Stimulated activated CD4-positive, alpha-beta T cell treated with anti-CD3 and anti-CD28 coated beads, Interleukin-12 subunit alpha, Interleukin-12 subunit beta, amount 100 ng/mL, for 48 hours (primary cell): ENCODE measurements at regions not wholly inside any gene's neighbourhood (a gene's known extent, or its start where the extent isn't known, plus 50 kb on each side); places are given as distances from the start of the nearest gene placed in this dataset.
"Not testable (repeated sequence)": the region's sequence is repeated elsewhere in the genome, so short reads cannot be mapped to it uniquely, and the experiment has no call there.

ENCODE experiments used
- DNase-seq, 3 donors: peaks; one replicate each; pipeline ENCODE4 v3.0.0-alpha.2; 2020; ENCODE audit warnings: low read depth in 2 of 3, low spot score in 1 of 3

- no peak for DNase-seq
These were observed 273.4 kb upstream of the TMEFF2 start for GRCh38 chr2:192467953-192468660.

GRCh38 chr2:192465141-192465540, 270.4 kb upstream of the TMEFF2 start:
- no peak for DNase-seq

DNA sequence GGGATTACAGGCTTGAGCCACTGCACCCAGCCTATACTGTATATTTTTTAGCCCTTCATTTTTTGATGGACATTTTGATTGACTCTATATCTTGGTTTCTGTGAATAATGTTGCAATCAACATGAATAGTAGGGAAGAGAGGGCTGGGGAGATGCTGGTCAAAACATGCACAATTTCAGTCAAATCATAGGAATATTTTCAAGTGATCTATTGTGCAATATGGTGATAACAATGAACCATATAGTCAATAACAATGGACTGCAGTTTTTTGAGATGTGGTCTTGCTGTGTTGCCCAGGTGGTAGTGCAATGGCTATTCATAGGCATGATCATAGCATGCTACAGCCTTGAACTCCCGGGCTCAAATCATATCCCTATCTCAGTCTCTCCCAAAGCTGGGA, 264.7 kb upstream of the TMEFF2 start:
- no peak for DNase-seq

GRCh38 chr2:192448881-192449280, 254.1 kb upstream of the TMEFF2 start:
- no peak for DNase-seq

DNA sequence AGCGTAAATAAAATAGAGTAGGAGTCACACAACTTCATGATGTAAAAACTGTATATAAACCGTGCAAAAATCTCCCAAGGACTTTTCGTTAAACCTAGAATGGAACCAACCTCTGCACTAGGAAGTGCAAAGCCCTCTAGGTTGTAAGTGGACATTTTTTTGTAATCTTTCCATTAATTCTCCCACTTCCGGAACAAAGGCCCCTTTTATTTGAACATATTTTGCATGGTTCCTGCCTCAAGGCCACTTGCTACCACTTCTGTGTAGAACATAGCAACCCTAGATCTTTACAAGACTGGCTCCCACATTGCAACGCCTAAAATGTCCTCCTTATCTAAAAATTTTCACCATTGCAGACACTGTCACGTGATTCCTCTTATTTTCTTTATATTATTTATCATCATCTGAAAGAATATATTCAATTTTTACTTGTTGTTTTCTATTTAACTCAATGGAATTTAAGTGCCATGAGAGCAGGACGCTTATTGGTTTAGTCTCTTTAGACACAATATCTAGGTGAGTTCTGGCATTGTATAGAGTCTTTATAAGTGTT, 249.6 kb upstream of the TMEFF2 start:
- no peak for DNase-seq

DNA sequence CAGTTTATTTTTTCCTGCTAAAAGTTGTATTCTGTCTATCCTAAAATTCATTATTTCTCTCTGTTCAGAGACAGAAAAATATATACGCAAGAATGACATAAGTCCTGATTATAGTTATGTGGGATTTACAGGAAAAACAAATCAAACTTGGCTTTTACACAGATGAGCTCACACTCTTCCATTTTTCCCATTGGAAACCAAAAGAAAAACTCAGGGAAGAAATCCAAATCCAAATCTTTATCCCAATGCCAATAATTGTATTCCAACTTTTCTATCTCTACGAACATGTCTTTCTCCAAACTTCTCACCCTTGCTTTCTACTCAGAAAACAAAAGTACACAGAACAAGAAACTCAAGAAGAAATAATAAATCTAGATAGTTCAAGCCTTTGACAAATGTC, 249.1 kb upstream of the TMEFF2 start:
- no peak for DNase-seq

- no peak for DNase-seq
These were observed 243.5 kb upstream of the TMEFF2 start for GRCh38 chr2:192438239-192438638.

GRCh38 chr2:192437653-192438052, 242.9 kb upstream of the TMEFF2 start:
- no peak for DNase-seq

GRCh38 chr2:192424243-192424642, 229.5 kb upstream of the TMEFF2 start:
- DNase-seq = no peak

DNA sequence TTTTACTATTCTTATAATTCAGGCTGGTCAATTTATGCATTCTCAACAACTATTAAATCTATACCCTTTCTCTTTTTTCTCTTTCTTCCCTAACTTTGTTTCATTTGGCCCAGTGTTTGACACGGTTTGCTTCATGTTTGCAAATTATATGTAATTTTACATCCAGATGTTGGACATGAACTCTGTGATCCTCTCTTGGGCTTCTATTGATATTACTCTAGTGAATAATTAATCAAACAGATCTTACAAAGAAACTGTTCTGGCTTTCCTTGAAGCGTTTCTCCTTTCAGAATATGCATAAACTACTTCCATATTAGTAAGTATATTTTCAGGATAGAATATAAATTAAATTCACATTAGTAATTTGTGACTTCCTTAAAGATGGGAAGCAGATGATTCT, 225.1 kb upstream of the TMEFF2 start:
- DNase-seq = no peak

GRCh38 chr2:192416060-192416459, 221.3 kb upstream of the TMEFF2 start:
- no peak for DNase-seq

DNA sequence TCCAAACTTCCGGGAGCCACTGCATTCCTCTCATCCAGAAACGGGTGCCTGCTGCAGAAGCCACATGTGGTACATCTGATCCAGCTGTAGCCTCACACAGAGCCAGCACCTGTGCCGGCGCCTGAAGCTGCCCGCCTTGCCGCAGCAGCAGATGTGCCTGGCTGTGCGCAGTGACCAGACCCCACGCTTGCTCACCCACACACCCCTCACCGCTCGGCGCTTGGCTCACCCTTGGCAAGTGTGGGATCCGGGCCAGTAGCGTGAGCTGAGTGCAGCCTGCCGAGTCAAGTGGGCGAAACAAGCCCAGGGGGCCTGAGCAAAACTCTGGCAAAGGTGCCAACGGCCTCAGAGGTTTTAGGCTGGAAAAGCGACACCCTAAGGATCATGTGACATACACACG, 220.1 kb upstream of the TMEFF2 start:
- DNase-seq = no peak

DNA sequence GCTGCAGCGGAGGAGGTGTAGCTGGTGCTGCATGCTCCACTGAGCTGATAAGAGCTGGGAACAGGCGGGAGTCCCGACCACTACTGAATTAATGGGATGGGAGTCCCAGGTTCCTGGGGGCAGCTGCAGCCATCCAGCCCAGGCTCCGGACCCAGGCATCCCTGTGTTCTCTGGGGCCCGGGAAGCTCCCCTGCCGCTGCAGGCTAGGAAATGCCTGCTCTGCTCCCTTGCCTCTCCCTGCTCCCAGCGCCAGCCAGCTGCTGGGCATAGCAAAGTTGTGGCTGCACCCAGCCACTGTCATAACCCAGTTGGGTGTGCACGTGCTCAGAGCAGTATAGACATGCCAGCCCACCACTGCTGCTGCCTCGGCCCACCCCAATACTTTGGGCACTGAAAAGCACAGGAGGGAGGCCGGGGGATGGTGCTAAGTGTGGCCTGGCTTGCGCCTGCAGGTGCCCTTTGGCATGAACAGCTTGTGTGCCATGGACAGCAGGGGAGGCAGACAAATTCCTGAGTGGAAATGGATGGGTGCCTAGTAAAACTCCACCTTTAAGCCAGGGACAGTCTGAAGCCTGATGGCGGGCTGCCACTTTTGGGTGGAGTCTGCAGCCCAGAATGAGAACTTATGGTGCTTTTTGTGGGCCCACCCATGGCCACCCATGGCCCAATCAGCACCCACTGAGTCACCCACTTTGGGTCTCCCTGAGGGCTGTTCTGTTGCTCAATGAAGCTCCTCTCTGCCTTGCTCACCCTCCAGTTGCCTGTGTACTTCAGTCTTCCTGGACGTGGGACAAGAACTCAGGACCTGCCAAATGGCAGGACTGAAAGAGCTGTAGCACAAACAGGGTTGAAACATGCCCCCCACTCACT, 219.3 kb upstream of the TMEFF2 start:
- DNase-seq = no peak

GRCh38 chr2:192412866-192413265, 218.1 kb upstream of the TMEFF2 start:
- not testable (repeated sequence) for DNase-seq

GRCh38 chr2:192412394-192412793, 217.7 kb upstream of the TMEFF2 start:
- no peak for DNase-seq

GRCh38 chr2:192411755-192412154, 217.0 kb upstream of the TMEFF2 start:
- DNase-seq = no peak

DNA sequence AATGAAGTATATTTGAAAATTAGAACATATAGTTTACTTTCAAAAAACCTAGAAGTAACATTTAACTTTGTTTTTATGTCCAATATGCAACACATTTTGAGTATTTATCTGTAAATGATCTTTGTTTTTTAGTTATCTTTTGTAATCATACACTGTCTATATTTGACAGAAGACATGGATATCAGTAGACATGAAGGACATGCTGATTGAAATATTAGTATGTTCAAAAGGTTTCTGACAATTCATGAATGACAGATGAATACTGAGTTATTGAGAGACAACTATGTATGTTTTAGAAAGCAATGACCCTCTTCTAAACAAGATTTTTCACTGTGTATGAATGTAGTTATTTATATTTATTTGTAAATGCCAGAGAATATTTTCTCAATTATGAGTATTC, 215.6 kb upstream of the TMEFF2 start:
- DNase-seq = no peak

DNA sequence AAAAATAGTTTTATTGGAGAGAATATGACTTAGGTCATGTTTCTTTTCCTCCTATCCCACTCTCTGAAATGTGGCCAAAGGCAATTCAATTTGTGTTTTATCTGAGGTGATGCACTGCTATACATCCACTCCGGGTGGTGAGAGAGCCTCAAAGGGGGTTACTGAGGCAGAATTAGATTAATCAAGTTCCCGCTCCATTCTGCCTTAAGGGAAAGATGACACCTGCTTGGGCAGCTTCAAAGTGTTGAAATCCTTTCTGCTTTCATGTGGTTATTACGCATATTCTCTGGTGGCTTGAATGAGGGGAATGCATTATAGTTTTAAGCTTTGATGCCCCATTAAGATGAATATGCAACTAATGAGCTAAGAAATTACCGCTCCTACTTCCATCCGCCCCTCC, 213.0 kb upstream of the TMEFF2 start:
- DNase-seq = no peak

GRCh38 chr2:192398236-192398635, 203.5 kb upstream of the TMEFF2 start:
- DNase-seq = no peak

DNA sequence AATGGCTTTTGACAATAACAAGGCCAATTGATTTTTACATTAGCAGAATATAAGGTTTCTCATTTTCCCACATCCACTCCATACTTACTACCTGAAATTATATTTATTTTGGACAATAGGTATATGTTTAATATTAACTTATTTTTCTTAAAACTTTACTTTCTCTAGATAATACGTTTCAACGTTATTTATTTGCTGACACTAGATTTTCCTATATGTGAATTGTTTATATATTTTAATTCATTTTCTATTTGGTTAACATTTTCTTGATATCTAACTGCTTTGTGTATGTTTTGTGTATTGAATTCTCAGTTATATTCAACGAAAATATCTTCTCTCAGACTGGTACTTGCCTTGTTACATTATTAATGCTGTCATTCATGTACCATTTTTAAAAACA, 199.9 kb upstream of the TMEFF2 start:
- DNase-seq = no peak

GRCh38 chr2:192391041-192391440, 196.3 kb upstream of the TMEFF2 start:
- no peak for DNase-seq

DNA sequence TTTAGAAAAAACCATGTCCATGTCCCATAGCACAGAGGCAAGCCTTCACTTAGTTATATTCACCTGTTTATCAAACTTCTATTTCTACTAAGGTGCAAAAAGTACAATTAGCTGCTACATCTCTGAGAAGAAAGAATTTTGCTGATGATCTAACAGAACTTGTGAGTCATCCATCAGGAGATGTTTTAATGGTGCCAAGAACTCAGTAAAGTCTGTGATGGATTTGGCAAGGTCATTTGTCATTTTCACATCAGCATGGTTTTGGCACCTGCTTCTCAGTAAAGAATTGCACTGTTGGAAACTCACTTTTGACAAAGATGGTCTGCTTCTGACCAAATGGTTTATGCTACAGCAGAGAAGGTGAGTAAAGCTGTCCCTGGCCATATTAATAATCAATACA, 195.7 kb upstream of the TMEFF2 start:
- DNase-seq = no peak
